Right lobe of liver (tissue), 6 donors: ENCODE measurements at regions not wholly inside any gene's neighbourhood (a gene's known extent, or its start where the extent isn't known, plus 50 kb on each side); places are given as distances from the start of the nearest gene placed in this dataset.
A peak's percentile ranks its signal among the peaks of the same experiment; 100 is the strongest.

Experiments used
- ATAC-seq, 4 donors: fragments of 200-7000 bp; cut with Tn5 transposase; one replicate each; pipeline ENCODE4 v1.9.1; 2020; ENCODE audit warnings: mild to moderate bottlenecking in 4 of 4, moderate library complexity in 4 of 4
- DNase-seq, 3 donors: peaks; one replicate each; pipeline ENCODE4 v3.0.0-alpha.2; 2020
- H3K27ac ChIP-seq, 3 donors: fragments of 200-600 bp; one replicate each; pipeline ENCODE4 v1.8.0; 2022
- H3K27me3 ChIP-seq, 2 donors: fragments of 200-600 bp; one replicate each; pipeline ENCODE4 v1.8.0; 2022
- H3K36me3 ChIP-seq, 4 donors: fragments of 200-600 bp; sonication (generic) in 1 of 4; one replicate each; pipeline versions ENCODE4 v1.5.1 to v1.8.0; 2017 to 2022; ENCODE audit warnings: control low read depth in 1 of 4
- H3K4me1 ChIP-seq, 4 donors: fragments of 200-600 bp; sonication (generic) in 1 of 4; one replicate each; pipeline versions ENCODE4 v1.5.1 to v1.8.0; 2017 to 2022; ENCODE audit warnings: control low read depth in 1 of 4
- H3K4me3 ChIP-seq, 3 donors: fragments of 200-600 bp; one replicate each; pipeline ENCODE4 v1.8.0; 2022
- H3K9me3 ChIP-seq, 4 donors: fragments of 200-600 bp; sonication (generic) in 1 of 4; one replicate each; pipeline versions ENCODE4 v1.5.1 to v1.8.0; 2017 to 2022; ENCODE audit warnings: control low read depth in 1 of 4
- CTCF ChIP-seq, 4 donors: fragments of 200-600 bp in 3 of 4; fragments of 450-650 bp in 1 of 4; IDR thresholded peaks; one replicate each; pipeline versions ENCODE4 v1.5.1 to v1.8.0; 2016 to 2022; ENCODE audit warnings: antibody characterized with exemption in 4 of 4, mild to moderate bottlenecking in 2 of 4
- POLR2A ChIP-seq: fragments of 450-650 bp; IDR thresholded peaks from one replicate; pipeline ENCODE4 v1.6.1; 2017; ENCODE audit warnings: antibody characterized with exemption, mild to moderate bottlenecking
- WGBS: methylation state at CpG from one replicate; pipeline ENCODE4 v1.1.6; 2018; ENCODE audit warnings: low coverage, low lambda C conversion rate; ENCODE audit not compliant: insufficient coverage; ENCODE audit errors: missing lambda C conversion rate; 5-methylcytosine and 5-hydroxymethylcytosine counted together
- intact Hi-C, 2 donors: fragments of 100-400 bp; cut with DNase I; formaldehyde crosslinking; loops; one replicate each; pipeline versions ENCODE4 v1.11.2 to v1.14.1; 2022
- donor health status: DM: no; HTN: yes; CAD: no.
- donor health status: DM: no; HTN: no; CAD: no.
- donor health status: DM: no; HTN: no; CAD: no.
- donor health status: DM: no; HTN: yes; CAD: no.
- donor health status: DM: no; HTN: yes; CAD: no.

GRCh38 chr2:118185210-118186109 is 97.2 kb downstream of the INSIG2 start:
- peak; percentile 86 to 93 (median 92) for ATAC-seq
- TF ChIP-seq POLR2A, result no peak
- no peak for TF ChIP-seq CTCF (IDR thresholded peaks at IDR 0.05)
- peaks cover 0 to 3% (median 1%) of the 10 kb centered on the region in 4 donors for H3K4me1 ChIP-seq
- no peaks in the 10 kb centered on the region for H3K27me3 ChIP-seq
- no peaks in the 10 kb centered on the region for H3K36me3 ChIP-seq
- intact Hi-C loops, result no loop called here
- WGBS, result 6% methylated on average over 31 of the region's 33 CpGs
- peak overlapping the region; percentile 83 to 87 (median 84) for H3K27ac ChIP-seq
- peak; percentile 78 to 83 (median 81) for DNase-seq
- H3K4me3 ChIP-seq, result peak overlapping the region; percentile 53 to 68 (median 66)
- H3K9me3 ChIP-seq, result no peaks in the 10 kb centered on the region

GRCh38 chr2:118183381-118183780 is 95.1 kb downstream of the INSIG2 start:
- intact Hi-C loops, result no loop called here
- H3K27ac ChIP-seq, result no peak overlapping the region
- DNase-seq (no peak), ATAC-seq (no peak)
- H3K4me1 ChIP-seq, result peaks cover 0 to 21% (median 6%) of the 10 kb centered on the region in 4 donors
- no peaks in the 10 kb centered on the region for H3K36me3 ChIP-seq
- H3K9me3 ChIP-seq, result no peaks in the 10 kb centered on the region
- no peaks in the 10 kb centered on the region for H3K27me3 ChIP-seq
- no peak overlapping the region for H3K4me3 ChIP-seq
- TF ChIP-seq POLR2A (no peak), CTCF (IDR thresholded peaks at IDR 0.05) (no peak)
- WGBS, result 49% methylated on average over 9 of the region's 9 CpGs

GRCh38 chr2:118179445-118179844 is 91.2 kb downstream of the INSIG2 start:
- Histone ChIP-seq H3K4me1 (peaks cover 0 to 56% (median 14%) of the 10 kb centered on the region in 4 donors), H3K27ac (peak overlapping the region; percentile 56 to 74 (median 60)), H3K27me3 (no peaks in the 10 kb centered on the region), H3K4me3 (no peak overlapping the region), H3K9me3 (no peaks in the 10 kb centered on the region), H3K36me3 (no peaks in the 10 kb centered on the region)
- WGBS, result 9% methylated on average over 1 of the region's 1 CpG
- peak; percentile 76 to 92 (median 88) for DNase-seq
- ATAC-seq, result peak; percentile 70 to 94 (median 83)
- TF ChIP-seq CTCF (IDR thresholded peaks at IDR 0.05) (no peak), POLR2A (no peak)
- intact Hi-C loops, result no loop called here

- WGBS, result 57% methylated on average over 1 of the region's 2 CpGs
- intact Hi-C loops, result no loop called here
- ATAC-seq, result peak in 2 of 4 donors; percentile 26 to 29
- TF ChIP-seq CTCF (IDR thresholded peaks at IDR 0.05) (no peak), POLR2A (no peak)
- H3K4me3 ChIP-seq, result no peak overlapping the region
- H3K36me3 ChIP-seq, result no peaks in the 10 kb centered on the region
- H3K4me1 ChIP-seq, result peaks cover 0 to 56% (median 14%) of the 10 kb centered on the region in 4 donors
- H3K9me3 ChIP-seq, result no peaks in the 10 kb centered on the region
- no peak for DNase-seq
- H3K27ac ChIP-seq, result peak overlapping the region in 1 of 3 donors; percentile 74
- no peaks in the 10 kb centered on the region for H3K27me3 ChIP-seq
Measured at GRCh38 chr2:118177884-118178283, 89.6 kb downstream of the INSIG2 start.
